NCI-H1694 treated with DMSO at 0.1 percent for 48 hours (cell line): ENCODE measurements at regions not wholly inside any gene's neighbourhood (a gene's known extent, or its start where the extent isn't known, plus 50 kb on each side); places are given as distances from the start of the nearest gene placed in this dataset.
"Not testable (repeated sequence)": the region's sequence is repeated elsewhere in the genome, so short reads cannot be mapped to it uniquely, and the experiment has no call there.

Experiments used
- DNase-seq: peaks from one replicate; lab custom pipeline; 2025; lab: John Stamatoyannopoulos, UW

DNA sequence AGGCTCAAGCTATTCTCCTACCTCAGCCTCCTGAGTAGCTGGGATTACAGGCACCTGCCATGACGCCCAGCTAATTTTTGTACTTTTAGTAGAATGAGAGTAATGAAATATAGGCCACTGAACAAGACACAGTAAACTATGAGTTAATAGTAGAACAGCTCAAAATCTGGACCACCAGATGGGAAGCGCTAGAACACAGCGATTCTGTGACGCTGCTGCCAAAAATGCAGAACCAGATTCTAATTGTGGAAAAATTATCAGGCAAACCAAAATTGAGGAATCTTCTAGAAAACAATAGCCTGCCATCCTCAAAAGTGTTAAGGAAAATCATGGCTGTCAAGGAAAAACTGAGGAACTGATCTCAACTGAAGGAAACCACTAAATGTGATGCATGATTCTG, 111.4 kb upstream of the TIAM1 start:
- DNase-seq: peak; percentile 61

DNA sequence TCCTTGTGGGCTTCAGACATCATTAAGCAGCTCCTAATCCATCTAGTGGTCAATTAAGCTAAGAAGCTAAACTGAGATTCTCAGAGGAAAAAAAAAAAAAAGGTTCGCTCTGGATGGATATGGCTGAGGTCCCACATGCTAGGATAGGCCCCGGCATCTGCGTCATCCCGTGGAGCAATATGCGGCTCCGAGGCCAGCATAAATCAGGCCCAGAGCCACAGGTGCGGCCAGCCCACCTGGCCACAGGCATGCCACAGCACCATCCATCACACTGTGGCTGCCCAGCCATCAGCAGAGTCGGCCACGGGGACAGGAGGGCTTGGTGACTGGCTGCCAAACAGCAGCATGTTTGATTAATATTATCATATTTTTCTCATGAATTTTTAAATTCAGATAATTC, 106.9 kb upstream of the TIAM1 start:
- DNase-seq: no peak

DNA sequence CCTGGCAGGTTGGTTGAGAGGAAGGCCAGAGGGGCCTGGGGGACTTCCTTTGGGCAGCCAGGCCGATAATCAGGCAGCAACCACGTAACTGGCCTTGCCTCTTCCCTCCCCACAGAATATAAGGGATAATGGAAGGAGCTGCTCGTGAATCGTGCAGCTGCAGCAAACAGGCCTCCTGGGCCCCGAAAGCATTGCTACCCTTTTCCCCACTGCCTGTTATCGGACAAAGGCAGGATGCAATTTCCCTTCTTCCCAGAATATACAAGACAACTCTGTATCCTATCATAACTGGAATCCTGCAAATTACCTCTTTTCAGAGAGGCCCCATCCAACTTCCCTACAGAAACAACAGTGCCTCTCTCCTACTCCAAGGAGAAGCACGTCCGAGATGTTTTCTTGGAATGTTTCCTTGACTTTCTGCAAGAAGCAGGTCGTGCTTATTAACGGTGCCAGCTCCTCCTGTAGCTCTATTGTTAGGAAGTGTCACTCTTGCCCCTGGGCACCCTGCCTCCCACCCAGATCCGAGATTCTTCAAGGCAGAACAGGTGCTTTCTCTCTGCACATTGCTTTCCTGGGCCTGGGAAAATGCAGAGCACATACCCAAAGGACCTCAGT, 106.0 kb upstream of the TIAM1 start:
- DNase-seq: no peak

DNA sequence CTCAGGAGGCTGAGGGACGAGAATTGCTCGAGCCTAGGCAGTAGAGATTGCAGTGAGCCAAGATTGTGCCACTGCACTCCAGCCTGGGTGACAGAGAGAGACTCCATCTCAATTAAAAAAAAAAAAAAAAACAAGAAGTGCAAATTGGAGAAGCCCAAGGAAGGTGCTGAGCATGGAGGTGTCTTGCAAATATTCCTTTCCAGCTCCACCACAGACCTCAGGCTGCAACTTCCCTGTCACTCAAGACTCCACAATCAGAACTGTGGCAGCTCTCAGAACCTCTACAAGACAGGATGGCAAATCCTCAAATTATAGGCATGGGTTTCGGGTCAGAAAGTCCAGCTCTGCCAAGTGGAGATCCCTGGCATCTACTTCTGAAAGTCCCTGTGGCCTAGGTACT, 104.4 kb upstream of the TIAM1 start:
- no peak for DNase-seq

DNA sequence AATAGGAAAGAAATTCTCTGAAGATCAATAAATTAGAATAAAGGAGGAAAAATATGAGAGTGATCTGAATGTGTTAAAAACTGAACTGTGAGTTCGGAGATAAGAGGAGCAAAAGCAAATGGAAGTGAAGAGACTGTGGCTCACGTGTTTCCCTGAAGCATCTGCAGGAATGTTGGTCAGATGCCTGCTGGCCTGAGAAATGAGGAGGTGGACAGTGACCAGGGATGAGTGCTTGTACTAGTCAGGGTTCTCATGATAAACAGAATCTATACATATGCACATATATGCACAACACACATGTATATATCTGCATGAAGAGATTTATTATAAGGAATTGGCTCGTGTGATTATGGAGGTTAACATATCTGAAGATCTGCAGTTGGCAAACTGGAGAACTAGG, 103.4 kb upstream of the TIAM1 start:
- no peak for DNase-seq

DNA sequence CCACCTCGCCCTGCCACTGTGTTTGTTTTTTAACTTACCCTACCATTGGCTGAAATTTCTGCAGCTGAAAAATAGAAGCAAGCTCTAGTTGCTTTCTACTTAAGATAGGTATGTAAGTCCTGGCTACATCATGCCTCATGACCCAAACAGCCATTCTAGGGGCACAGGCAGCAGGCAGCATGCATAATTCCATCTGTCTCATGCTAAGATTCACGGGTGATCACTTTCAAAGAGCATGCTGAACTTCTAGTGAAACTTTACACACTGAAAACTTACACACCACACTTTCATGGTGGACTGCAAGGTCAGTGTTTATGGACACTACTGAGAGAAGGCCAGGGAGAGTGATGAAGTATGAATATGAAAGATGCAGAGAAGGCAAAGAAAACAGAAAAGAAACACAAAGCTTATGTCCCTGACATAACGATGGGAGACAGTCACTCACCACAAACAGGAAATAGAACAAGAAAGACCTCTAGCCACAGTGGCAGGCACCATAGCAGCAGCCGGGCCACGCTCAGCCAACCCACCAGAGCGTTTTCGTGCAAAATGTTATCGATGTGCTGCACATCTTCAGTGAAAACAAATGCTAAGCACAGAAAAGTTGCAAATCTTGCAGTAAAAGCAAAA, 102.3 kb upstream of the TIAM1 start:
- no peak for DNase-seq

DNA sequence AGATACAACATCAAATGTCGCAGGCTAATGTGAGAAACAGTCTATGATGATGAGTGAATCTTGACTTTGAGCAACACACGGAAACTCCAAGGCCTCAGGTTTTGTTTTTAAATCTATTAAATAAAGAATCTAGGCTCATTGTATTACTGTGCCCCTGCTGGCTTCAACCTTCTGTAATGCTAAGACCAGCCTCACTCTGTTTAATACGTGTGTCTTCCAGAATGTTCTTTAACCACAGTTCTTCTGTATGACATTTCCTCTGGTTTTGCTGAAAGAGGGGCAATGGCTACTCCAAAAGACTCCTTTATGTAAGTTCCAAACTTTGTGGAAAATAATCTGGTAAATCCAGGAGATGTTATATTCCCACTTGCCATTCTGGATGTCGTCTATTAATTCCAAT, 101.1 kb upstream of the TIAM1 start:
- no peak for DNase-seq

DNA sequence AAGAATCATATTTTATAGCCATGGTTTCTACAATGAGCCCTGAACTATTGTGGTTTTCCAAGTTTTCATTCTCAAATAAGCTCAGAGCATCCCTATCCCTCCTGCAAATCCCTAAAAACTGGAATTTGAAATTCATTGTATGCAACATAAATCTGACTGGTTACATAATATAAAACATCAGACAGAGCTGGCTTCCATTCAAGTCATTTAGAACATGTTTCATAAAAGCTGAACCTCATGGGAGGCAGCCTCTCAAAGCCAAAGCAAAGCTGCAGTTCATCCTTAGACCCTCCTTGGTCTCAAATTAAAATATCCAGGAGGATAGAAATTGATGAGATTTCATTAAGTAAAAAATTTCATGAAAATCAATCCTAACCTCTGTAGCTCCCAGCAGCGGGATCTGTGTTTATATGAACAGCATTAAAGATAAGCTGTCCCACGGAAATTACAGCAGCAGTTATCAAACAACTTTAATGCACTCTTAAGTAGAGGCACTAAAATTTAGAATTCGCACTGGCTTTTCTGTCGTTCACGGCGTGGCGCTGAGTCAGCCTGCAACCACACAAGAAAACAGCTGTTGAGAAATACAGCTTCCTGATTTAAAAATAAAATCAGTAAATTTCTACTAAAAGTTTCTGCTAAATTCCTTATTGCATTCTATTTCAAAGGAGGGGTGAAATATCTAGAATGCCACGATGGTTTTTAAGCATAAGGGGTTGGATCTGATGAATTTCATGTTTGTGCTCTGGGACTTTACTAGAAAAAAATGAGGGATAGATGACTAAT, 99.9 kb upstream of the TIAM1 start:
- DNase-seq: peak; percentile 21

DNA sequence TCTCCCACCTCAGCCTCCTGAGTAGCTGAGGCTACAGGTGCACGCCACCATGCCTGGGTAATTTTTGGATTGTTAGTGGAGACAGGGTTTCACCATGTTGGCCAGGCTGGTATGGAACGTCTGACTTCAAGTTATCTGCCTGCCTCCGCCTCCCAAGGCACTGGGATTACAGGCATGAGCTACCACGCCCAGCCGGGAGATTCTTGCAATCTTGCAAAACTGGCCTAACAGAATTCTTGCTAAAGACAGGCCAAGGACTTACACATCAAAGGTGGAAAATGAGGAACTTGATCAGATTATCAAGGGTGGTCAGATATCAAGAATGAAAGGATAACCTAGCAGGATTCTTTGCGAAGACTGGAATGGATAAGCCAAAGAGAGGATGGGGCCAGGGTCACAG, 98.3 kb upstream of the TIAM1 start:
- DNase-seq: no peak

DNA sequence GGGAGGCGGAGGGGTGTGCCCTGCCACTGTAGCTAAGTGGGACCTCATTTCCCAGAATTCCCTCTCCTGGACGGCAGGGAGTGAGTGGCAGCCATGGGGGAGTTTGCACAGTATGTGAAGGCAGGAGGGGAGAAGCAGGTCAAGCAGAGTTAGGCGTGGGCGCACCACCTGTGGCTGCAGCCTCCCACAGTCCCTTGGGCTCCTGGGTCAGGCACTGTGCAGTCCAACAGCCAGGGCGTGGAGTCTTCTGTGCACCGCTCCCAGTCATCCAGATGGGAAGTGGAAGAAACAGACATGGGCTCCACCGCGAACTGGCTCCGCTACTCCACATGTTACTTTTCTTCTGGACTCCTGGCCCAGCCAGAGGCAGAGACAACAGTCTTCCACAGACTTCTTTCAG, 85.4 kb upstream of the TIAM1 start:
- no peak for DNase-seq

DNA sequence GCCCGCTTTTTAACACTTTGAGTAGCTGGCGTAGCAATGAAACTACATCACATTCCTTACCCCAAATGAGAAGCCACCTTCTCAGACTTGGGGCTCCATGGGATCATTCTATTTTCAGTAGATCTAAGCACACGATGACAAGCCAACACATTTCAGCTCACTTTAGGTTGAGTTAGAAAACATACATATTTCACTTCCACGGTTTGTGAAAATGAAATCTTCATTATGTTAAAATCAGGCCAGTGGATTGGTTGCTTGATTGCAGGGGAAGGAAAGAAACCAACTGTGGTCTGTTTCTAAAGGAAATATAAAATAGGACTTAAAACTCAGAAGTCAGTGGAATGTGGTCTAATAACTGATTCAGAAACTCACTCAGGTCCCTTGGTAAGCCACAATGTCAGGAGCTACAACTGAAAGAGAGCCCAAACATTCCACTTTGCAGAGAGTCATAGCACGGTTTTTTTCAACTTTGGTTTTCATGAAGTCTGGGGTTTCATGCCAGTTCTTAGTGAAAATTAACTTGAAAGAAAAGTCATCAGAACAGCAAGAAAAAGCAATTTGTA, 82.3 kb upstream of the TIAM1 start:
- DNase-seq: no peak

DNA sequence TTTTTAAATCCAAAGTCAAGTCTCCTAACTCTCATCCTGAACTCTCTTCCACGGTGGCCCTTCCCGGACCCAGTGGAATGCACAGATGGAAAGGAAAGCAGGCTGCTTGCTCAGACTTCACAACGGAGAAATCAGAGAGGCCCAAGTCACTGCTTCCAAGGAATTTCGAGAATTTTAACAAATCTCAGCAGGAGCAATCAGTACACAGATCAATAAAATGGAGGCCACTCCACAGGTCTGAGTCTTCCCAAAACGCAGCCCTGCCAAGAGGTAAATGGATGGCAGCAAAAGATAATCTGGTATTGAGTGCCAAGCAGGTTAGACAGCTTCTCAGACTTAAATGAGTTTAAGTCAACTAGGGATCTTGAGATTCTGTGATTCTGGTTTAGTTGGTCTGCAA, 81.1 kb upstream of the TIAM1 start:
- DNase-seq: no peak

DNA sequence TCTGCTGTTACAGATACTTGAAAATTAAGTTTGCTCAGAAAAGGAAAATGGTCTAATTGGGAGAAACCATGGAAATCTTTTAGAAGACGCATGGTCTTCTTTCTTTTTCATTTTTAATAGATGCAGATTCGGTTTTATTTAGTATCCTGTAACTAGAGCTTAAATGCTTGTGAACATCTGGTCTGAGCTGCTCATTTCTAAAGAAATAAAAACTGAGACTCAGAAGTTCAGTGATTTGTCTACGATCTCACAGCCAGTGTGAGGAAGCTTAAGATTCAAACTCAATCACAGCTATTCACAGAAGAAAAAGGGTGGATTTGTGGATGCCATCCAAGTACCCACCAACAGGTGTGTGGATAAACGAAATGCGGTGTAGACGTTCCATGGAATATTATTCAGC, 80.0 kb upstream of the TIAM1 start:
- DNase-seq: no peak

DNA sequence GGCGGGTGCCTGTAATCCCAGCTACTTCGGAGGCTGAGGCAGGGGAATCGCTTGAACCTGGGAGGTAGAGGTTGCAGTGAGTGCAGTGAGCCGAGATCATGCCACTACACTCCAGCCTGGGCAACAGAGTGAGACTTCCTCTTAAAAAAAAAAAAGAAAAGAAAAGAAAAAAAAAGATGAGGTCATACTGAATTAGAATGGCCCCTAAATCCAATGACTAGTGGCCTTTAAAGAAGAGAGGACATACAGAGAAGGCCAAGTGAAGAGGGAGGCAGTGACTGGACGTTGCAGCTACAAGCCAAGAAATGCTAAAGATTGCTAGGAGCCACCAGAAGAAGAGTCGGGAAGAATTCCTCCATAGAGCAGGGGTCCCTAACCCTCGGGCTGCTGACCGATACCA, 76.9 kb upstream of the TIAM1 start:
- no peak for DNase-seq

DNA sequence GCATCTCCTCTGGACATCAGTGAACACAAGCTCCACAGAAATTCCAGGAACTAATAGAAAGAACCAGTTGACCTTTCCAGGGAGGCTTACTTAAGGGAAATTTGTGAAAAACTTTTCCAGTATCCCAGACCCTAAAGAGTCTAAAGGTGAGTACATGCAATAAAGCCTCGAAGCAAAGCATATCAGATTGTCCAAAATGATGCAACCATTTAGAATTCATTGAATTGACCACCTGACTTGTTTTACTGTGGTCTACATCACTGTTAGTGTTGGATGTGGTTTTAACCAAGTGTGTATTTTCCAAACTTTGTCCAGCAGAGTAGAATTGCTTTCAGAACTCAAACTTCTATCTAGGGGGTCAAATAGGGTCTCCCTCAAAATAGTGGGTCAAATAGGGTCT, 76.3 kb upstream of the TIAM1 start:
- DNase-seq: no peak

DNA sequence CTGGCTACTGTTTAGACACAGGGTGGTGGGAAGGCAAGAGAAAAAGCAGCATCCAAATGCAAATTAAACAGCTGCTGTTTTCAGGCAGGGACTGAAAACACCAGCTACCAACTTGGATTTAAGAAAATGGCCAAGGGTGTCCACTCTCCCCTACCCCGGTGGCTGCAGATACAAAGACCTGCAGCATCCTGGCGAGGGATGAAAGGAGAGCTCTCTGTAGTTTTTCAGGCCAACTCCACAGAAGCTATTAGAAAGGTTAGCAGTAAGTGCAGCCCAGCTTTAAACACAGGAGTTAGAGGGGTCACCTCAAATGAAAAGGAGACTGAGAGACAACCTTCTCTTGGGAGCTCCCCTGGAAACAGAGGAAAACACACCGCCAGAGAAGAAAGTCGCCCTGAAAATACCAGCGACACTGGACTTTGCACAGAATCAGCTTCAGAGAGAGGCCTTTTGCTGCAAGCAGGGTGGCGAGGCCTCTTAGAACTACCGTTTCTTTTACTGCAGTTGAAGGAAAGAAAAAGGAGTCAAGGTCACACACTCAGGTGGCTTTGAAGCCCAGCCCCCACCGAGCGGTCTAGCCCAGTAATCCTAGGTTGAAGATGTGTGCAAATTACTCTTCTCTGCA, 74.4 kb upstream of the TIAM1 start:
- no peak for DNase-seq

DNA sequence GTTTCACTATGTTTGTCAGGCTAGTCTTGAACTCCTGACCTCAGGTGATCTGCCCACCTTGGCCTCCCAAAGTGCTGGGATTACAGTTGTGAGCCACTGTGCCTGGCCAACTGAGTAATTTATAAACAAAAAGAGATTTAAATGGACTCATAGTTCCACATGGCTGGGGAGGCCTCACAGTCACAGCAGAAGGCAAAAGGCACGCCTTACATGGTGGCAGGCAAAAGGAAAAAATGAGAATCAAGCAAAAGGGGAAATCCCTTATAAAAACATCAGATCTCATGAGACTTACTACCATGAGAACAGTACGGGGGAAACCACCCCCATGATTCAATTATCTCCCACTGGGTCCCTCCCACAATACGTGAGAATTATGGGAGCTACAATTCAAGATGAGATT, 73.2 kb upstream of the TIAM1 start:
- not testable (repeated sequence) for DNase-seq

DNA sequence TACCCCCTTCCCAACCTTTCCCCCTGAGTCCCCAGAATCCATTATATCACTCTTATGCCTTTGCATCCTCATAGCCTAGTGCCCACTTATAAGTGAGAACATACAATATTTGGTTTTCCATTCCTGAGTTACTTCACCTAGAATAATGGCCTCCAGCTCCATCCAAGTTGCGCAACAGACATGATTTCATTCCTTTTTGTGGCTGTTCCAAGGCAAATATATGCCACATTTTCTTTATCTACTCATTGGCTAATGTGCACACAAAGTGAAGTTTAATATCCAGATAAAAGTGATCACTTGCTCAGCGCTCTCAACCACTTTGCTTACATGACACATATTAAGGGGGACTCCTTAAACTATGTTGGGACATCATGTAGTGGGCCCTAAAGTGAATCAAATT, 72.4 kb upstream of the TIAM1 start:
- DNase-seq: no peak

DNA sequence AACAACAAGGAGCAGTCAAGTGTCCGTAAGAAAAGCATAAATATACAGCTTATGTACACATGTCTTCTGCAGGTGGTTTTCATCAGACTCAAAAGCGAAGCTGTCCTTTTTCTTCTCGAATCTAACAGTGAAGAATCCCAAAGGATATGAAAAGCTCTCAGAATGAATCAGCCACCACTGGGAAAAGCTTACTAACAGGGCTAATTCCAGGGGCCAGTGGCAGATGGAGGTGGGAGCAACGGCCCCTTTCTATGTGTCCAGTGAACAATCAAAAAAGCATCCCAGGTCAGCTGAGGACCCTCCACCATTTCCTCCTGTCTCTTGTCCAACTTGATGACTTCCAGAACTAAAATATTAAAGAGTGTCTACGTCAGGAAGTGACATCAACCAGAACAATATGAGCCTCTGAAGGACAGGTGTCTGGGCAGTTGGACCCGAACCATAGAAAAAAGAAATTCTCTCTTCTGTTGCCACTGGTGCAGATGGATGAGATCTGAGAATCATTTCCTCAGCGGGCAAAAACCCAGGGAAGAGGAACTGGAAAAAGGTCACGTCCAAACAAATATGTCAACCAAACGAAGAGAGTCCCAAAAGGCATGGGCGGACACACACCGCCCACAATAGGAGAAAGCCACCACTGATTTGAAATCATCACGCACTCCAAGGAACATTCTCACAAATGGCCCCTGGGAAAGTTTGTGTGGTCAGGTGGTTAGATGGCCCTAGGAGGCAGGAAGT, 70.4 kb upstream of the TIAM1 start:
- DNase-seq: no peak

DNA sequence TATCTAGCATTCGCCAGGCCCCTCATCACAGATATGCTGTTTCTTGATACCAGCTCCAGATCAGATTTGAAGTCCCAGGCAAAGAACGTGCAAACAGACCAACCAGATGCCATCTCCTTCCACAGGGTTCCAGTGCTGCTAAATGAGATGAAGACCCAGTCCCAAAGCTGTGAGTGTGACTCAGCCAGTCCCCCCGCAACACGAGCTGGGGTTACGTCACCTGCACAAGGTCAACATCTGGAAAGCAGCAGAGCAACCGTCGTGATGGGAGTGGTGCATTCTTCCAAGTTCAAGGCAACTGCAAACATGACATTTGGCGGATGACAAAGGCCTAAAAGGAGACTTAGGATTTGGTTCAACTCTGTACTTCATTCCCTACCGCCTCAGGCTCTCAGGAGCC, 69.6 kb upstream of the TIAM1 start:
- no peak for DNase-seq

DNA sequence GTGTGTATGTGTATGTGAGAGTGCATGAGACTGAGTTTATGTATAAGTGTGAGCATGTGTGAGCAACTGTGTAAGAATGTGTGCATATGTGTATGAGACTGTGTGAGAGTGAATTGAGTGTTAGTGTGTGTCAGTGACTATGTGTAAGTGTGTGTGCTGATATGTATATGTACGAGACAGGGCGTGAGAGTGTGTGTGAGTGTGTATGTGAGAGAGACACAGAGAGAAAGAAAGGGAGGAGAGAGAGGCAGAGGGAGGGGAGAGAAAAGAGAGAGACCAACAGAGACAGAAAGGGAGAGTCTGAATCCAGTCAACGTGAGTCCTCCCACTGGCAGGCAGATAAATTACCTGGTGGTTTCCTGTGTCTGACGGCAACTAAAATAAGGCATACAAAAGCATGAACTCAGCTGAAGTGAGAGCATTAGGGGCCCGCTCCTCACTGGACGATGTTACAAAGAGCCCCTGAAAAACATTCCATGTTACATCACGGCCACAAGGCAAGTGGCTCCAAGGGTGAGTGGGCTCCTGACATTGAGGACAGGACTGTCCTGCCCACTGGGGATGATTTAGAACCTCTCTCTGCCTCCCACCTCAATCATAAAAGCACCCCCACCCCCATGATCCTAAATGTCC, 66.6 kb upstream of the TIAM1 start:
- no peak for DNase-seq
